ENCODE measurements at regions not wholly inside any gene's neighbourhood (a gene's known extent, or its start where the extent isn't known, plus 50 kb on each side); places are given as distances from the start of the nearest gene placed in this dataset.

GRCh38 chr13:106401081-106401480 is 134.4 kb downstream of the EFNB2 start:
- TF ChIP-seq CTCF (IDR thresholded peaks at IDR 0.05), result no peak
- no peak for TF ChIP-seq POLR2AphosphoS5 (IDR thresholded peaks at IDR 0.05)
- no peak for TF ChIP-seq POLR2A (IDR thresholded peaks at IDR 0.05)
- no peak for TF ChIP-seq EP300 (IDR thresholded peaks at IDR 0.05)

Measured in gastroesophageal sphincter (tissue), 3 donors.